Stimulated activated naive CD4-positive, alpha-beta T cell (primary cell): ENCODE measurements at regions not wholly inside any gene's neighbourhood (a gene's known extent, or its start where the extent isn't known, plus 50 kb on each side); places are given as distances from the start of the nearest gene placed in this dataset.

Experiments
- DNase-seq, 6 experiments: peaks; one replicate each; lab custom pipeline; 2025; lab: John Stamatoyannopoulos, UW

GRCh38 chr9:113705306-113705927, 170.7 kb upstream of the ZNF618 start:
- DNase-seq = no peak

DNA sequence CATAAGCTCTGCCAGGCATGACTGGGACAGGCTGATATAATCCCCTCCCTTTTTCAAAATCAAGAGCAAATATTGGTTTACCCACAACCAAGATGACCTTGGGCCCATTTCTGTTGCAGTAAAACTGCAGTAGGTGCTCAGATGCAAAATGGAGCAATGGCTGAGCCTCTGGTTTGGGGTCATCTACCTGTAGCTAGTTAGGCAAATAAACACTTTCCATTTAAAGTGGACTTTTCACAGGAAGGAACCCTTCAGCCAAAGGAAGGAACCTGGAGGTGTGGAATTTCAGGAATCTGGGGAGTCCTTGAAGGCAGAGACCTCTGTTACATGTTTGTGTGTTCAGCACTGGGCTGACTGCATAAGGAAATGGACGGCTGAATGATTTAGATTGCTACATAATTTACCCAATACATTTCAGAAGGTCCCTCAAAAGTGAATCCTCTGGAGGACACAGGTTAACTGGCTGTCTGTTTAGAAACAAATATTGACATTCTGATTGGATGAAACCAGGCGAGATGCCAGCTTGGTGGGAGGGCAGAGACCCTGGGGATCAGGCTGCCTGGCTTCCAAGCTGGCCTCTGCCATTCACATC, 170.1 kb upstream of the ZNF618 start:
- no peak for DNase-seq

DNA sequence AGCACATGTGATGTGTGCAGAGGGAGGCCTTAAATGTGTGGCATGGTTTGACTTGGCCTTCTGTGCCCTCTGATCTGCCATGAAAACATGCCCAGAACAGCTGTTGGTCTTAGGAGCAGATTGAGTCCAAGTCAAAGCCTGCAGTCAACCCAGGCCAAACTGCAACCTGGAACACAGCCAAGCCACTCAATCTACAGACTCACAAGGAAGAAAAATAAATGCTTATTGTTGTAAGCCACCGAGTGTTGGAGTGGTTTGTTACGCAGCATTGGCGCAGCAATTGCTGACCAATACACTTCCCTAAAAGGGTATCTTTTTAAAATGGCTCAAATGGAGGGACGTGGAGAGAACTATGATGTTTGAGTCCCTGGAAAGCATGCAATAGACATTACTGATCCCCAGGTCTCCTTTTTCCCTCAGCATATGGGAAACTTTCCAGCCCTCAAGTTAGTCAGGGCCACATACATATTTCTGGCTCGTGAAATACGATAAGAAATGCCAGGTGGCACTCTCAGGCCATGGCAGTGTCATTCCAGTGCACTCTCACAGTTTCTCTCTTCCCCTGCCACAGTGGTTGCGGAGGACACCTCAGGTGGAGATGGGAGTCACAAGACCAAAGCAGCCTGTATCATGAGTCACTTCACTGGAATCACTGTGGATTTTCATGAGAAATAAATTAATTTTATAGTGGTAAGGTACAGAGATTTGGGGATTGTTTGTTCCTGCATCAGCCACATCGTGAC, 168.0 kb upstream of the ZNF618 start:
- no peak for DNase-seq

DNA sequence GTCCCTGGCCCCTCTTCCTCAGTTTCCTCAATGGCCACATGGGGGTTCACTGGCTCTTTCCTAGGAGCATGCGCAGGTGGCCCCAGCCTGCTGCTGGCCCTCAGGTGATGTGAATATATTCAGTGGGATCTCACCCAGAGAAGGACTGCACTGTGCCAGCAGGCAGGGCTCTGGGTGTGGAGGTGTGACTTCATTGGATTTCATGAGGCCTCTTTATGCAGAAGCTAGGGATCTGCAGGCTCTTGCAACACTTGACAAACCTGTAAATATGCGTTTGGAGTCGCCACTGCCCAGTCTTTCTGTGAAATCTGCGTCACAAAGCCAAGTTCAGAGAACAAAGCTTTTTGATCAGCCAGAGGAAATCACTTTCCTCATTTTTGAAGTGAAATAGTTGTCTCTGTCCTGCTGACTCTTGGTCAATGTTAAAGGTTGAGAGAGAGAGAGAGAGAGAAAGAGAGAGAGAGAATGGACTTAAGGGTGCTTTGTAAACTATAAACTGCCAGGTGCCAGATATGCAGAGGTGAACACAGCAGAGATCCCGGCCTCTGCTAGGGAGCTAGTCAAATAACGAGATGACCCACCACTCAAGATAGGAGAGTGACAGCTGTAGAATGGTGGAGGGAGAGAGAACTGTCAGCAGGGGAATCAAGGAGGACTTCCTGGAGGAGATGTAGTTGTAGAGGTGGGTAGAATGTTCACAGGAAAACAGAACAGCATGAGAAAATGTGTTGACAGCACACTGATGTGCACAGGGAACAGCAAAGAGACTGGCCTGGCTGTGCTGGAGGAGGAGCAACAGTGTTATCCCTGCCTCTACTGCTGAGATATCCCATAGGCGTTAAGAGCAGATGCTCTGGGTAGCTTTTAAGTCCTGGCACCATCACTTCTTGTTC, 167.0 kb upstream of the ZNF618 start:
- DNase-seq = no peak

DNA sequence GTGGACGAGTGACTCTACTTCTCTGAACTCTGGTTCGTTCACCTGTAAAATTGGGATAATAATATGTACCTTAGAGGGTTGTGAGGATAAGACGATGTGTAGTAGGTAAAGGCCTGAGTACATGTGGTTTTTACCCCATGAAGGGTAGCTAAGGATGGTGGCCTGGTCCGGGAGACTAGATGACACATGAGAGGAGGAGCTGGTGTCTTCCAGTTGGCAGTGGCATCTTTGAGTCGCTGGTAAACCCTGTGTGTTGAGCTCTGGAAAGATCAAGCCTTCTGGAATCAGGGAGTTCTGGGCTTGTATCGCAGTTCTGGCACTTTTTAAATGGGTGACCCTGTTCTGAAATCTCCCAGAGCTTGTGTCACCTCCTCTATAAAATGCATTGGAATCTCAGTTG, 166.4 kb upstream of the ZNF618 start:
- no peak for DNase-seq

- DNase-seq = no peak
Measured at GRCh38 chr9:113711251-113711650, 164.9 kb upstream of the ZNF618 start.

DNA sequence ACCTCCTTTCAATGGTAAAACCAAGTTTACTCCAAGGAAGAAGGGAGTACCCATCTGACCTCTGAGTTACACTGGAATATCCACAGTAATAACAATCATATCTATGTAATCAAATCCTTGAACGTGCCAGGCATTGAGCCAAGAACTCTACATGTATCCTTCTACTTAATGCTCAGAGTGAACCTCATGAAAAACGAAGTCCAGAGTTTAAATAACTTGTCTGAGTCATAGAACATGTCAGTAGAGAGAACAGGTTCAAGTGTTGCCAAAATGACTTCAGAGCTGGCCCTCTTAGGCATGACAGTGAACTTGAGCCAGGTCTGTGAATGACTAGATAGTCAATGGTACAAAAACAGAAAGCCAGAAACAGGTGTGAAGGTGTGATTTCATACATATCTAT, 164.1 kb upstream of the ZNF618 start:
- no peak for DNase-seq

- DNase-seq = no peak
Measured at GRCh38 chr9:113715086-113715485, 161.0 kb upstream of the ZNF618 start.

DNA sequence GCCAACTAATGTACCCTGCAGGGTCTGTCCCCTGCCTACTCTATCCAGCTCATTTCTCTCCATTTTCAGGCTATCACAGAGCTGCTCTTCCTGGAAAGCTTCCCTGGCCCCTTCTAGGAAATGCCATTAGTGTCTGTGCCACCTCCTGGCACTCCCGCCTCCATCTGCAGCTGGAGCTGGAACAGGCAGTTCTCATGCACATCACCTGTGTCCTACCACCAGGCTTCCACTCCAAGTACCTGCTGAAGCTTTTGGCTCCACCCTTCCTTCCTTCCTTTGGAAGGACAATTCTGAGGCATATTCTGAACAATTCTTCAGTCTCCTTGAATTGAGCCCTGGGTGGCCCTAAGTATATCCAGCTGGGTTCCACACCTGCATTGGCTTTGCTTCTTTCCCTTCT, 156.2 kb upstream of the ZNF618 start:
- no peak for DNase-seq

- no peak for DNase-seq
Measured at GRCh38 chr9:113720495-113720894, 155.6 kb upstream of the ZNF618 start.

GRCh38 chr9:113721856-113722255, 154.3 kb upstream of the ZNF618 start:
- no peak for DNase-seq

DNA sequence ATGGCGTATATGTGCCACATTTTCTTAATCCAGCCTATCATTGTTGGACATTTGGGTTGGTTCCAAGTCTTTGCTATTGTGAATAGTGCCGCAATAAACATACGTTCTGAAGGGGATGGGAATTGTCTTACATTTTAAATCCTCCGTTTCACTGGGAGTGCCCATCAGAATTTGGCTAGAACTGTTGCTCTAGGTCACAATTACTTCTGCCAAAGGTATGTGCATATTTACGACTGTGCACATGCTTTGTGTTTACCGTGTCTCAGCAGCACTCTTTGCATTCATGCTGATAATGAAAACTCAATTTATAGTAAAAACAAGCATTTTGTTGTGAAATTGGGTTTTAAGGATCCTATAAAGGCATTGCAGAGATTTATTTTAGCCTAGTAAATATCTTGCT, 151.9 kb upstream of the ZNF618 start:
- no peak for DNase-seq

GRCh38 chr9:113728989-113729388, 147.1 kb upstream of the ZNF618 start:
- no peak for DNase-seq

- no peak for DNase-seq
Measured at GRCh38 chr9:113734826-113735225, 141.3 kb upstream of the ZNF618 start.

DNA sequence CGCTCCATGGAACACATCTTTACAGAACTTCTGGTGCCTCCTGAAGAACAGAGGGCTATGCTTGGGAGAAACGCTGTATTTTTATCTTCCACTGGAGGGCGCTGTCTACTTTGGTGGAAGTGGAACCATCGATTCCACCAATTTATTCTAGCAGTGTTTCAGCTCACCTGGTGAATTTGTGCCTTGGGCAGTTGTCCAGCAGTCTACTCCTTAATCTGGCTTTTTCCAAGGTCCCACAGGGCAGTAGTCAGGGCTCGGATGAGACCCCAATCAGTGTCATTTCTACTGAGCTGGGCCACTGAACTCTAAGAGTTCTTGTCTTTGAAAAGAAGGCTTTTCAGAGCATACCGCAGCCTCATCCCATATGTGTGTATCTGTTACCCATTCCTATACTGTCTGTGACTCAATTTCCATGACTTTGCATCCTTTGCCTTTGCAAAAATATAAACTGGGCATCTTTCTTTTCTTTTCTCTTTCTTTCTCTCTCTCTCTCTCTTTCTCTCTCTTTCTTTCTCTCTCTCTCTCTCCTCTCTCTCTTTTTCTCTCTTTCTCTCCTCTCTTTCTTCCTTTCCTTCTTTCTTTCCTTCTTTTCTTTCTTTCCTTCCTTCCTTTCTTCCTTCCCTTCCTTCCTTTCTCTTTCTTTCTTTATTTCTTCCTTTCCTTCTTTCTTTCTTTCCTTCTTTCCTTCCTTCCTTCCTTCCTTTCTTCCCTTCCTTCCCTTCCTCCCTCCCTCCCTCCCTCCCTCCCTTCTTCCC, 138.4 kb upstream of the ZNF618 start:
- DNase-seq = peak in 2 of 6 experiments; percentile 5 to 6

DNA sequence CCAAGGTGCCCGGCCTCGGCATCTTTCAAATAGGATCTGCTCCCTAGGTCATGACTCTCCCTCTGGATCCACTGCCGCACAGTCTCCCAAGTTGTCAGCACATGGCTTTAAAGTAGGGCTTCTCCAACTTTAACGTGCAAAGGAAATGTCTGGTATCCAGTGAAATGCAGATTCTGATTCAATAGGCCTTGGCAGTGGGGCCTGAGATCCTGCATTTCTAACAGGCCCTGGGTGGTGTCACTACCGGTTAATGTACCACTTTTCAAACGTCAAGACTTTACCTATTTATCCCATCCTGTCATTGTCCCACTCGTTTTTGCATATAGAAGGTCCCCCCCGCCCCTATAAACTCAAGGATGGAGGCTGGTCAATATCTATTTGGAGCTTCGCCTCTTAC, 137.6 kb upstream of the ZNF618 start:
- peak in 2 of 6 experiments; percentile 27 to 42 for DNase-seq

- peak in 3 of 6 experiments; percentile 60 to 62 (median 62) for DNase-seq
Measured at GRCh38 chr9:113738893-113739604, 137.1 kb upstream of the ZNF618 start.

DNA sequence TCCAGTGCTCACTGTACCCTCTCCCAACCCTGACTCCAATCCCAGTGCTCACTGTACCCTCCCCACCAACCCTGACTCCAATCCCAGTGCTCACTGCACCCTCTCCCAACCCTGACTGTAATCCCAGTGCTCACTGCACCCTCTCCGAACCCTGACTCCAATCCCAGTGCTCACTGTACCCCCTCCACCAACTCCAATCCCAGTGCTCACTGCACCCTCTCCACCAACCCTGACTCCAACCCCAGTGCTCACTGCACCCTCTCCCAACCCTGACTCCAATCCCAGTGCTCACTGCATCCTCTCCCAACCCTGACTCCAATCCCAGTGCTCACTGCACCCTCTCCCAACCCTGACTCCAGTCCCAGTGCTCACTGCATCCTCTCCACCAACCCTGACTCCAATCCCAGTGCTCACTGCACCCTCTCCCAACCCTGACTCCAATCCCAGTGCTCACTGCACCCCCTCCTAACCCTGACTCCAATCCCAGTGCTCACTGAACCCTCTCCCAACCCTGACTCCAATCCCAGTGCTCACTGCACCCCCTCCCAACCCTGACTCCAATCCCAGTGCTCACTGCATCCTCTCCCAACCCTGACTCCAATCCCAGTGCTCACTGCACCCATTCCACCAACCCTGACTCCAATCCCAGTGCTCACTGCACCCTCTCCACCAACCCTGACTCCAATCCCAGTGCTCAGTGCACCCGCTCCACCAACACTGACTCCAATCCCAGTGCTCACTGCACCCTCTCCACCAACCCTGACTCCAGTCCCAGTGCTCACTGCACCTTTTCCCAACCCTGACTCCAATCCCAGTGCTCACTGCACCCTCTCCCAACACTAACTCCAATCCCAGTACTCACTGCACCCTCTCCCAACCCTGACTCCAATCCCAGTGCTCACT, 136.3 kb upstream of the ZNF618 start:
- peak in 2 of 6 experiments; percentile 13 to 43 for DNase-seq
